OCI-M2 (cell line): ENCODE measurements at regions not wholly inside any gene's neighbourhood (a gene's known extent, or its start where the extent isn't known, plus 50 kb on each side); places are given as distances from the start of the nearest gene placed in this dataset.

Source experiments
- DNase-seq: peaks from one replicate; lab custom pipeline; 2025; ENCODE audit not compliant: unreplicated experiment; lab: John Stamatoyannopoulos, UW

GRCh38 chr2:176753205-176753604 is 459.4 kb upstream of the HNRNPA3 start:
- no peak for DNase-seq

DNA sequence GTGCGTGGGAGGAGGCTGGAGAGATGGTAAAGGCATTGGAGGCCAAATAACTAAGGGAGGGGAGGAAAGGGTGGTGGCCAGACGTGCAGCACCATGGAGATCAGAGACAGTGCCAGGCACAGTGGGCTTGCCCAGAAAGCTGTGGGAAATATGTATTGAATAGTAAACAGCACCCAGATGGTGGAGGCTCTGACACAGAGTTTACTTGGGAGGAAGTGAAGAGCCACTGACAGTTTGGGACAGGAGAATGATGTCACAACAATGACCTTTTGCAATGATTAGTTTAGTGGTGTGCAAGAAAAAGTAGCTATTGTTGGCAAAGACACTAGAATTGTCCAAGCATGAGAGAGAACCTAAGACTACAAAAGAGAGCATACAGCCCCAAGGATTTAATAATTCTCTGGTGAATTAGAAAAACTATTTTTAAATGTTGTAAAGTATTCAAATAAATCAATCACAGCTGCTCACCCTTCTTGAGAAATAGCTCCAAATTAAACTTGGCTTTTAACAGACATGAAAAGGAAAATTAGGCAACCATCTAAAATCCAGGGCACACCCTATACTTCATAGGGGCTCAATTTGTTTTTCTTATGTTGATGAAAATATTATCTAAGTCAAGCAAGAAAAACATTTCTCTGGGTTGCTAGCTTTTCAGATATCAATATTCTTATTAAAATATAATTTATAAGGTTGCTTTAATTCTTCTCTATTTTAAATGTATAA is 458.7 kb upstream of the HNRNPA3 start:
- DNase-seq: no peak

DNA sequence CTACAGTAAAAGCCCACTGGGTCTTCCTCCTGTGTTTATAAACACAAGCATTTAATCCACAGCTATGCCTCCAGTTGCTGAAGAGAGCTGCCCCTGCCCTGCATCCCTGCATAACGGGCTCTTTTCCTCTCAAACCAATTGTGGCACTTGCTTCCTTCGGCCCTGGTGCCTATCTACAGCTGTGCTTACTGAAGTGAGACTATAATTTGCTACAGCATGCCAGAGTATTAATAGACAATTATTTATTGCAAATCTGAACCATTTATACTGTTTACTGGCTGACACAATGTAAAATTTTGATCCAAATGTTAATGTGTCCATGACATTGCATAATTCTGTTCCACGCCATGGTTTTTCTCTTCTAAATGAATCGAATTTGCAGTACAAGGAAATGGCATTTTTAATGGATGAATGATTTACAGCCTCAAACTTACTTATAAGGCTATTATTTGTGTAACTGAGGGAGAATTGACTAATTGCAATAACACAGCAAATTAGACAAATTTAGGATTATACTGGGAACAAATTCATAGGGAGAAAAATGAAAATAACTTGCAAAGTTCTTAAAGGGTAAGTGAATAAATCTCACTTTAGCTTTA is 457.0 kb upstream of the HNRNPA3 start:
- DNase-seq: no peak

DNA sequence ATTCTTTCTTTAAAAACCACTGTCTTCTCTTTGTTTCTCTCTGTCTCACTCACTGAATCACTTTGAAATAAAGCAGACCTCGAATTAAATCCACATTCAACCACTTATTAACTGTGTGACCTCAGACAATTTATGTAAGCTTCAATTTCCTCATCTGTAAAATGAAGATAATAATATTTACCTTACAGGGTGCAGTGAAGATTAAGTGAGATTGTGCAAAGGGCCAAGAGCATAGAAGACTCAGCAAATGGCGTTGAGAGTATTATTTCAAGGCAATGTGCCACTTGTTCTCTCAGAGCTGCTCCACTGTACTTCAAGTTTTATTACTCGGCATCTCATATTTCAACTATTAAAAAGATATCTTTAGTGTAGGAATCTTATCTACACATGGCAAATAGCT is 454.2 kb upstream of the HNRNPA3 start:
- no peak for DNase-seq

- no peak for DNase-seq
Measured at GRCh38 chr2:176760439-176760838, 452.2 kb upstream of the HNRNPA3 start.

DNA sequence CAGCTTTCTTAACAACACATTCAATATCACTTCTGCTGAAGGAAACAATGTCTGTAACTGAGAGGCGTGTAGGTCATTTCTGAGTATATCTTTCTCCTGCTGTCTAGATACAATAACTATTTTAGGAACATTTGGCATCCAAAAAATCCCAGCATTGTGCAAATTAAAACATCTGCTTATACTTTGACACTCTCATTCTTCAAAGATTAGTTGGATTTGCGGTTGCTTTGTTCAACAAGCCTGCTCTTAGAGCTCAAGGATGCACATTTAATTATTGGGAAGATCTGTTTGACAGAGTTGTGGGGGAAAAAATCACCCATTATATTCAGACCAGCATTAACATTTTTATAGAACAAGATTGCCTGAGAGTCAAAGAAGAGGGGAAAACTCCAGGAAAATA is 449.5 kb upstream of the HNRNPA3 start:
- no peak for DNase-seq

DNA sequence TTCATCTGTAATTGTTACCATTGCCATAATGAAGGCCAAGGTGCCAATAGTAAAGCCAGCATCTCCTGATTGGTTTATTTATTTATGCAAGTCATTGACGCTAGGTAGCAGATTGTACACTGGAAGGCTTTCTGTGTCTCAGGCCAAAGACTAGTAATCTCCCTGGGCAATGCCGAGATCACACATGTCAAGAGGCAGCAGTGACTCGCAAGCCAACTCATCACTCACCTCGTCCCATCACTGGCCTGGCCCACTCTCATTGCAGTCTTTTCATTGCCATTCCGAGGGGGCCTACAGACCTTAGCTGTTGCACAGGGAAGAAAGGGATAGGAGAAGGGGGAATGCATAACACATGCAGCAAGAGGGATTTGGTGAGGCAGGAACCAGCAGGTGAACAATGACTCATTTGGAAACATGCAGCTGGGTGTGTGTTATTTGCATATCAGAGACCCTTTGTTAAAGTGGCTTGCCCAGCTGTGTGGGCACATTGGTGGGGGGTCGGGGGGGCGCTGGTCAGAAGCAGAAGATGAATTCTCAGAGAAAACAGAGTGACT is 448.7 kb upstream of the HNRNPA3 start:
- no peak for DNase-seq

GRCh38 chr2:176764921-176765320 is 447.7 kb upstream of the HNRNPA3 start:
- DNase-seq: no peak

GRCh38 chr2:176766005-176766404 is 446.6 kb upstream of the HNRNPA3 start:
- no peak for DNase-seq

DNA sequence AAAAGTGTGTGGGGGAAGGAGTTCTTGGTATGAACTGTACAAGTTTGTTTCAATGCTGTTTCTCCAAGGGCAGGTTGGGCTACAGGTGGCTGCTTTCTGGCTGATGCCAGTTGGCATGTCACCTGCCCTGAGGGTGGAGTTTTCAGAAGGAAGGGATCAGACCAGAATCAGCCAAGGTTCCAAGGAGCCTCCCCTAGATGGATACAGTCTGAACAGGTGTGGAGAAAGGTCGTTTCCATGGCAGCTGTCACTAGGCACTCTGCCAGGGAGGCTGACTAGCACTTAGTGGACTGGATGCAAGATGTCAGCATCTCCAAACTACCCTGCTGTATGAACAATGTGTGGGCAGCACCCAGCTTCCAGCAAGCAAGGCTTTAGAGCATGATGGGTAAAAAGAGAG is 444.4 kb upstream of the HNRNPA3 start:
- no peak for DNase-seq

DNA sequence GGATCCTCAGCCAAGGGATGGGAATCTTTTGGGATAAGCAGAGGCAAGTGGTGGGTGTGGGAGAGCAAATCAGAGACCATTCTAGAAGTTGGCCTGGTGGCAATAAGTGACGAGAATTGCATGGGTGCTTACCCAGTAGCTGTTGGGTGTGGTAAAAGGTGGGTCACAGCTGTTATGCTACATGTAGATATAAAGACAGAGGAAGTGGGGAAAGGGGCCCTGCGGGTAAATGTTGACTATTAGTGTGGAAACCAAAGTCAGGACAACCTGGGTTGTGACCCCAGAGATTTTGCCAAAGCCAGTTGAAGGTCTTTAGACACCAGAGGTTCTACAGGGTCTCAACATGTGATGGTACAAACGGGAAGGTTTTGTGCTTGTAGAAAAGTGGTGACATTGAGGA is 443.6 kb upstream of the HNRNPA3 start:
- no peak for DNase-seq

DNA sequence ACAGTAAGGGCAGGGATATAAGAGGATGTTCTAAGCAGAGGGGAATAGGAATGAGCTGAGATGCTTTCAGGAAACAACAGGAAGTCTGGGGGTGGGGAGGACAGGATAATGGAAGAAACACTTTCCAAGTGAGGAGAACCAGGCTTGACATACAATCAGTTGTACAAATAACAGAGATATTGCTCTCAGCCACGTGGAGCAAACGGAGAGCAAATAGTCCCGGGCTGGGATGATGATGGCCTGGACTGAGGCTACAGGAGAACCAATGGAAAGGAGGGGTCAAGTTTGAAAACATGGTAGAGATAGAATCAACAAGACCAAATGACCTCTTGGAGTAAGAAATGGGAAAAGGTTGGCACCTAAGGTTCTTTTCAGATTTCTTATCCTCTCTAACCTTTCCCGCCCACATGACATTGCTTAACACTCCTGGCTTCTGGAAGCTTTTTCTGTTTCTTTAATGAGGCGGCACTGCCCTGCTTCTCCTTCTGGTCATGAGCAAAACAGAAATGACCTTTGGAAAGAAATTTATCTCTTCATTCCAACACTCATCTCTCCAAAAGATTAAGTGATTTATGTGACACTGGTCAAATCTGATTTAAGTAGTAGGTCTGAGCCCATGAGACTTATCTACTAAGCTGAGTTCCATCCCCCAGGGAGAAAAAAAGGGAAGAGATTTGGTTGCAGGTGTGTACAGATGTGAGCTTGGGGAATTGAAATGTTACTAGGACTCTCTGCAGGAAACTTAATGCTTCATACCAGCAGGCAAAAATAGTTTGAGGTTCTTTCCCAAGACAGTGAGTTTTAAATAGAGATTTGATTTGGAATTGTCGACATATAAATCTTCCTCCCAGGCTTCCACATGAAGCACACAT is 442.9 kb upstream of the HNRNPA3 start:
- no peak for DNase-seq

DNA sequence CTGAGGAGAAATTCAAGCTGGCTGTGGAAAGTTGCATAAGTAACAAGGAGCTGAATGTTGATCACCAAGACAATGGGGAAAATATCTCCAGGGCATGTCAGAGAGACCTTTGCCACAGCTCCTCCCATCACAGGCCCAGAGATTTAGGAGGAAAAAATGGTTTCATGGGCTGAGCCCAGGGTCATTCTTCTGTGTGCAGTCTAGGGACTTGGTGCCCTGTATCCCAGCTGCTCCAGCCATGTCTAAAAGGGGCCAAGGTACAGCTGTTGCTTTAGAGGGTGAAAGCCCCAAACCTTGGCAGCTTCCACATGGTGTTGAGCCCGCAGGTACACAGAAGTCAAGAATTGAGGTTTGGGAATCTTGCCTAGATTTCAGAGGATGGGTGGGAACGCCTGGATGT is 439.8 kb upstream of the HNRNPA3 start:
- DNase-seq: no peak

- no peak for DNase-seq
Measured at GRCh38 chr2:176774766-176775451, 437.7 kb upstream of the HNRNPA3 start.

DNA sequence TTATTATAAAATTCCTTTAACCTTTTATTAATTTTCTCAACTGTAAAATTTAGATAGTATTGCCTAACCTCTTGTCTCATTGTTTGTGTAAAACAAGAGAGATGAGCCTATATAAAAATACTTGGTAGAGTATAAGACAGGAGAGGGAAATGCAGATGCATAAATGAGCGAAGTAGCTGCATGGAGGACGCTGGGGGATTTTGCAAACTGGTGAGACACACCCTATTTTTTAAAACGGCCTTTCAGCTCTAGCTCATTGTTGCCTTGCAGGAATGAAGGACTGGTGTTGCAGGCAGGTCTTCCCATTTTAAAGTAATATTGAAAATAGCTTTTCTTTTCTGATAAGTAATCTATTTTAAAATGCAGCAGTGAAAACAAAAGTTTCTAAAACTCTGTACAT is 435.3 kb upstream of the HNRNPA3 start:
- no peak for DNase-seq

DNA sequence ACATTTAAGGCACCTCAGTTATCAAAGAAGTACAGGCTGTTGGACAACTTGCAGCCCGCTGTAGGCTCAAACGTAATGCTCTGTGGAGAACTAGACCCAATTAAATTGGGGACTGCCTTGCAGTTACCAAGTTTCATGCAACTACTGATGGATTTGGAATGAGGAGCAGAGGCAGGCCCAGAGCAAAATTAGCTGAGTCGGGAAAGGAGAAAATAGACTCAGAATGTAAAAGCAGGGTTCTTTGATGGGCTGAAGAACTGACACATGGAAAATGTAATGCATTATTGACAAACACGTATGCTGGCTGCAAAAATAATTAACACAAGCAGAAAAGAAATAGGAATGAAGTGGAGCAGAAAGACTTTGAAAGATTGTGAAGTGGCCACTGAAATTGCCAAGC is 432.7 kb upstream of the HNRNPA3 start:
- DNase-seq: no peak

GRCh38 chr2:176780348-176780747 is 432.2 kb upstream of the HNRNPA3 start:
- DNase-seq: no peak

- DNase-seq: no peak
Measured at GRCh38 chr2:176781570-176782217, 430.9 kb upstream of the HNRNPA3 start.

DNA sequence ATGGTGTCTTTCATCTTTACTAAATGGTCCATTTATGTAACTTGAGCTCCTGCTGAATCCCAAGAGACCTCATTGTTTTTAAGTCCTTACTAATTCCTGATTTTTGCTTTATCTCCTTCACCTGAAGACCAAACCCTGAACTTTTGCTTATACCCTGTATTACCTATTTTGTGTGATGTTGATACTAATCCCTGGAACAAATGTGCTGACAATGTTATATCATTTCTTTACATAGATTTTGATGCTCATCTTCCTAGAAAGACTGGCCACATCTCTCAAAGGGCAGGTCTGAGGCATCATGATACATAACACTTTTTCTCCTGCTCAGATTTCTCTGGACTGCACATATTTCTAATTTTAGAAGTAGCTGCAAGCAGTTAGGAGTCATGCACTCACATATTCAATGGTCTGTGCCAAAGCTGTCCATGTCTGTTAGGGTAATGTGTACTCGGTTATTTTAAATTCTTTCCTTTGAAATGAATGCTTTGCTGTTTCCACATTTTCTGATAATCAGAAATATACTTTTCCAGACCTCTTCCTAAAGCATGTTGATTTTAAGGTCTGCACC is 427.9 kb upstream of the HNRNPA3 start:
- no peak for DNase-seq

DNA sequence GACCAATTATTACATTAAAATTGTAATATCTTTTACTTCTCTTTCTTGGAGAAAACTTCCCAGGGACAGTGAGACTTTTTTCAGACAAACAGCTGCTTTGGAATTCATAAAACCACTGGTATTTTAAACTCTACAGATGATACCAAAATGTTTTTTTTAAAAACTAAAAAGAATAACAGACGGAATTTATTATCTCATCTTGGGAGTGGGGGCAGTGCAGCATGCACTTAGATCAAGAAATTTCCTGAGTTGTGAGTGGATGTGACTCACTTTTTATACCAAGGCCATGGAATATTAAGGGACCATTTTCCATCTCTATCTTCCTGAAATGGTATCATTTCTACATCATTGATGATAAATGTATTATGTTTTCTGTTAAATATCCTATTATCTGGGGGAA is 422.8 kb upstream of the HNRNPA3 start:
- DNase-seq: no peak
